PFSK-1 (cell line): ENCODE measurements at regions not wholly inside any gene's neighbourhood (a gene's known extent, or its start where the extent isn't known, plus 50 kb on each side); places are given as distances from the start of the nearest gene placed in this dataset.

ENCODE experiments used
- FOXP2 ChIP-seq: optimal IDR thresholded peaks from 2 replicates; pipeline ENCODE3; 2011; ENCODE audit warnings: borderline replicate concordance, control low read depth, inconsistent platforms; ENCODE audit not compliant: insufficient read depth; ENCODE audit errors: extremely low read length, extremely low read depth
- POLR2AphosphoS5 ChIP-seq: IDR thresholded peaks from 2 replicates; pipeline ENCODE4 v1.6.1; 2012; ENCODE audit warnings: low read depth, mild to moderate bottlenecking, control low read depth, low read length, moderate library complexity
- SIN3A ChIP-seq: IDR thresholded peaks from 2 replicates; pipeline ENCODE4 v1.6.1; 2012; ENCODE audit warnings: mild to moderate bottlenecking, low read length, moderate library complexity, borderline replicate concordance; ENCODE audit not compliant: insufficient read depth
- TAF1 ChIP-seq: IDR thresholded peaks from 2 replicates; pipeline ENCODE4 v1.6.1; 2012; ENCODE audit warnings: low read length, control low read depth, borderline replicate concordance; ENCODE audit not compliant: insufficient read depth
- TF ChIP-seq, protein P1 (sequence below), 2 experiments: IDR thresholded peaks; 2 replicates each; pipeline versions ENCODE4 v1.6.1 to v1.8.0; 2011 to 2012; ENCODE audit warnings: low read depth in 2 of 2, low read length in 2 of 2, control low read depth in 1 of 2, inconsistent platforms in 1 of 2, mild to moderate bottlenecking in 1 of 2, moderate library complexity in 1 of 2; ENCODE audit not compliant: insufficient read depth in 1 of 2

DNA sequence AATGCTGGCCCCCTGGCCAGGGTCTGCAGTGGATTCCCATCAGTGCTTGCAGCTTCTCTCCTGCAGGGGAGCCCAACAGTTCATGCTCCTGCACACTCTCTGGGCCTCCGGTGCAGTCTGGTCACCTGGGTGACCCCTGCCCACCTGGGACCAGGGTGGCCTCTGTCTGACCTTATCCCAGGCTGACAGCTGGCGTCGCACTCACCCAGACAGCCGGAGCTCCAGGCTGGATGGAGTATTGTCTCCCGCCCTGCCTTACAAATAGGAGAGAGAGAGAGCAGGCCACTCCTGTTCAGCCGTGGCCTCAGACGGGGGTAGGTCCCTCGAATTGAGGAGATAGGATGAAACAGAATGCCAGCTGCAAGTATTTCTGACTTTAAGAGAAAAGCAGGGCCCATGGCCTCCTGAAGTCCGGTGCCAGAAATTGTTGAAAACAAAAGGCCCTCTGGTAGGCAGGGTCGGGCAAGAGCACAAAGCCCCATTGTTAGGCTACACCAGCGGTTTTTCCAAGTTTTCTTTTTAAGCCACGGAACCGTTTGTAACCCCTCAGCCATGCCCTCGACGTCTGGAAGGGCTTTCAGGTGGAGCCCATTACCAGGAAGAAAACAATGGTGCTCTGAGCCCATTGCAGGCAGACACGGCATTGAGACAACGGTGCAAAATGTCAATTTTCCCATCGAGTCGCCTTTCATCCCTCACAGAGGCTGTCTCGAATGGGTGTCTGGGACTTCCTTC lies 258.4 kb downstream of the BCL11A start:
- TF ChIP-seq TAF1 (no peak), SIN3A (no peak), POLR2AphosphoS5 (no peak), FOXP2 (no peak)
- TF ChIP-seq, protein P1, sequence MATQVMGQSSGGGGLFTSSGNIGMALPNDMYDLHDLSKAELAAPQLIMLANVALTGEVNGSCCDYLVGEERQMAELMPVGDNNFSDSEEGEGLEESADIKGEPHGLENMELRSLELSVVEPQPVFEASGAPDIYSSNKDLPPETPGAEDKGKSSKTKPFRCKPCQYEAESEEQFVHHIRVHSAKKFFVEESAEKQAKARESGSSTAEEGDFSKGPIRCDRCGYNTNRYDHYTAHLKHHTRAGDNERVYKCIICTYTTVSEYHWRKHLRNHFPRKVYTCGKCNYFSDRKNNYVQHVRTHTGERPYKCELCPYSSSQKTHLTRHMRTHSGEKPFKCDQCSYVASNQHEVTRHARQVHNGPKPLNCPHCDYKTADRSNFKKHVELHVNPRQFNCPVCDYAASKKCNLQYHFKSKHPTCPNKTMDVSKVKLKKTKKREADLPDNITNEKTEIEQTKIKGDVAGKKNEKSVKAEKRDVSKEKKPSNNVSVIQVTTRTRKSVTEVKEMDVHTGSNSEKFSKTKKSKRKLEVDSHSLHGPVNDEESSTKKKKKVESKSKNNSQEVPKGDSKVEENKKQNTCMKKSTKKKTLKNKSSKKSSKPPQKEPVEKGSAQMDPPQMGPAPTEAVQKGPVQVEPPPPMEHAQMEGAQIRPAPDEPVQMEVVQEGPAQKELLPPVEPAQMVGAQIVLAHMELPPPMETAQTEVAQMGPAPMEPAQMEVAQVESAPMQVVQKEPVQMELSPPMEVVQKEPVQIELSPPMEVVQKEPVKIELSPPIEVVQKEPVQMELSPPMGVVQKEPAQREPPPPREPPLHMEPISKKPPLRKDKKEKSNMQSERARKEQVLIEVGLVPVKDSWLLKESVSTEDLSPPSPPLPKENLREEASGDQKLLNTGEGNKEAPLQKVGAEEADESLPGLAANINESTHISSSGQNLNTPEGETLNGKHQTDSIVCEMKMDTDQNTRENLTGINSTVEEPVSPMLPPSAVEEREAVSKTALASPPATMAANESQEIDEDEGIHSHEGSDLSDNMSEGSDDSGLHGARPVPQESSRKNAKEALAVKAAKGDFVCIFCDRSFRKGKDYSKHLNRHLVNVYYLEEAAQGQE (IDR thresholded peaks at IDR 0.05; ENCODE audit: insufficient read depth in 1 of 2, low read depth in 2 of 2, low read length in 2 of 2), result no peak

- TF ChIP-seq FOXP2, result no peak
- TF ChIP-seq SIN3A, result no peak
- no peak for TF ChIP-seq TAF1
- TF ChIP-seq POLR2AphosphoS5, result no peak
- TF ChIP-seq, protein P1 (IDR thresholded peaks at IDR 0.05; ENCODE audit: insufficient read depth in 1 of 2, low read depth in 2 of 2, low read length in 2 of 2), result no peak
These were observed 261.2 kb downstream of the BCL11A start for GRCh38 chr2:60292242-60292641.

- TF ChIP-seq, protein P1 (IDR thresholded peaks at IDR 0.05; ENCODE audit: insufficient read depth in 1 of 2, low read depth in 2 of 2, low read length in 2 of 2), result no peak
- TF ChIP-seq FOXP2, result no peak
- no peak for TF ChIP-seq POLR2AphosphoS5
- TF ChIP-seq SIN3A, result no peak
- no peak for TF ChIP-seq TAF1
These were observed 262.9 kb downstream of the BCL11A start for GRCh38 chr2:60290509-60290908.

GRCh38 chr2:60285626-60286316 lies 267.7 kb downstream of the BCL11A start:
- TF ChIP-seq FOXP2, result no peak
- no peak for TF ChIP-seq SIN3A
- TF ChIP-seq, protein P1 (IDR thresholded peaks at IDR 0.05; ENCODE audit: insufficient read depth in 1 of 2, low read depth in 2 of 2, low read length in 2 of 2), result no peak
- TF ChIP-seq POLR2AphosphoS5, result no peak
- TF ChIP-seq TAF1, result no peak
